HepG2 (cell line): ENCODE measurements at regions not wholly inside any gene's neighbourhood (a gene's known extent, or its start where the extent isn't known, plus 50 kb on each side); places are given as distances from the start of the nearest gene placed in this dataset.

ENCODE experiments used
- ATAC-seq: fragments of 200-7000 bp; cut with Tn5 transposase; 3 replicates; pipeline ENCODE4 v1.9.1; 2020; ENCODE audit warnings: mild to moderate bottlenecking, moderate library complexity
- BruUV-seq: library from RNA; stranded (reverse); fragments of 400-500 nt; replicated peaks from 2 replicates; lab custom pipeline; 2021; lab: Mats Ljungman, UMichigan
- CTCF ChIA-PET: fragments of 300-600 bp; formaldehyde crosslinking; extraction: SDS; loops from one replicate; lab custom pipeline; 2021; ENCODE audit warnings: low total read pairs, inconsistent platforms, low intra/inter-chr PET ratio; lab: Yijun Ruan, JAX
- POLR2A ChIA-PET: fragments of 350-600 bp; sonication (Branson Sonifier 250); formaldehyde crosslinking; loops from one replicate; lab custom pipeline; 2020; ENCODE audit warnings: antibody characterized with exemption, inconsistent platforms; lab: Yijun Ruan, JAX
- DNase-seq: peaks from one replicate; pipeline ENCODE4 v3.0.0-alpha.2; 2015; ENCODE audit warnings: low spot score
- FAIRE-seq: peaks from 3 replicates; lab custom pipeline; 2011; peaks lifted over from hg19 to GRCh38; lab: Jason Lieb, UNC
- H2AFZ ChIP-seq: one replicate; pipeline ENCODE4 v1.6.1; 2011; ENCODE audit warnings: low read length, inconsistent platforms
- H3K27ac ChIP-seq: fragments of 300-600 bp; 3 replicates; pipeline ENCODE4 v1.8.0; 2011; ENCODE audit warnings: mixed run types, mild to moderate bottlenecking, mixed read lengths, low read length, inconsistent platforms; ENCODE audit not compliant: insufficient read depth; ENCODE audit errors: extremely low read length
- H3K27me3 ChIP-seq, 2 experiments: fragments of 200-600 bp in 1 of 2; 2 replicates in 1 of 2; 3 replicates in 1 of 2; pipeline versions ENCODE4 v1.6.0 to v1.8.0; 2011; ENCODE audit warnings: low read length in 2 of 2, mild to moderate bottlenecking in 2 of 2, moderate library complexity in 2 of 2, inconsistent platforms in 1 of 2; ENCODE audit not compliant: insufficient read depth in 2 of 2, control insufficient read depth in 1 of 2
- H3K36me3 ChIP-seq, 2 experiments: fragments of 200-600 bp in 1 of 2; replicated peaks in 1 of 2; 2 replicates in 1 of 2; 3 replicates in 1 of 2; pipeline versions ENCODE4 v1.5.1 to v1.8.0; 2011; ENCODE audit warnings: low read length in 2 of 2, inconsistent platforms in 1 of 2; ENCODE audit not compliant: insufficient read depth in 2 of 2, control insufficient read depth in 1 of 2
- H3K4me1 ChIP-seq: 2 replicates; pipeline ENCODE4 v1.5.1; 2012; ENCODE audit warnings: low read length, inconsistent platforms; ENCODE audit not compliant: insufficient read depth
- H3K4me2 ChIP-seq: 2 replicates; pipeline ENCODE4 v1.6.0; 2011; ENCODE audit warnings: low read depth, low read length, inconsistent platforms
- H3K4me3 ChIP-seq, 3 experiments: fragments of 200-600 bp in 1 of 3; sonication (generic), shearing (Covaris generic) in 1 of 3; replicated peaks in 1 of 3; 2 replicates each; pipeline ENCODE4 v1.5.1; 2011 to 2016; ENCODE audit warnings: low read length in 3 of 3, inconsistent platforms in 2 of 3, low read depth in 2 of 3, mild to moderate bottlenecking in 2 of 3, control low read depth in 1 of 3, mixed read lengths in 1 of 3; ENCODE audit not compliant: insufficient read depth in 1 of 3
- H3K79me2 ChIP-seq: one replicate; pipeline ENCODE4 v1.6.1; 2011; ENCODE audit warnings: low read length, inconsistent platforms; ENCODE audit not compliant: insufficient read depth
- H3K9ac ChIP-seq: 2 replicates; pipeline ENCODE4 v1.6.0; 2011; ENCODE audit warnings: mild to moderate bottlenecking, low read depth, low read length, inconsistent platforms; ENCODE audit not compliant: insufficient read depth
- H3K9me3 ChIP-seq: 2 replicates; pipeline ENCODE4 v1.5.1; 2012; ENCODE audit warnings: mild to moderate bottlenecking, low read length
- H4K20me1 ChIP-seq: 2 replicates; pipeline ENCODE4 v1.6.0; 2011; ENCODE audit warnings: inconsistent platforms, mild to moderate bottlenecking, low read length, moderate library complexity; ENCODE audit not compliant: insufficient read depth
- ATF7 ChIP-seq, 2 experiments: fragments of 450-650 bp in 1 of 2; sonication (generic) in 1 of 2; formaldehyde crosslinking in 1 of 2; IDR thresholded peaks; 2 replicates each; pipeline versions ENCODE4 v1.4.0 to v1.6.1; 2016 to 2020; ENCODE audit warnings: antibody characterized with exemption in 1 of 2, mild to moderate bottlenecking in 1 of 2, missing genetic modification reagents in 1 of 2
- HNRNPK ChIP-seq: fragments of 200-400 bp; formaldehyde crosslinking; IDR thresholded peaks from 2 replicates; pipeline ENCODE4 v1.6.1; 2018; ENCODE audit warnings: low read length, low read depth, moderate library complexity, mild to moderate bottlenecking; ENCODE audit not compliant: poor library complexity, severe bottlenecking
- WGBS: methylation state at CpG from one replicate; pipeline ENCODE4 v1.1.6; 2017; ENCODE audit warnings: low lambda C conversion rate; 5-methylcytosine and 5-hydroxymethylcytosine counted together
- in situ Hi-C: cut with HindIII; loops from 2 replicates; pipeline ENCODE4 v1.10.0; 2017; ENCODE audit warnings: low pct_unique_long_range_greater_than_20kb; ENCODE audit not compliant: extremely low pct_ligation_motif_present
- intact Hi-C: fragments of 100-400 bp; cut with micrococcal nuclease; formaldehyde crosslinking; loops from one replicate; pipeline ENCODE4 v1.10.0; 2022; ENCODE audit not compliant: unreplicated experiment
- TF ChIP-seq, protein P1 (sequence below): IDR thresholded peaks from 2 replicates; pipeline ENCODE4 v1.6.1; 2016
- TF ChIP-seq, protein P2 (sequence below): sonication (generic); formaldehyde crosslinking; IDR thresholded peaks from 2 replicates; pipeline ENCODE4 v1.8.1; 2023; ENCODE audit warnings: mild to moderate bottlenecking, inconsistent platforms, moderate library complexity, missing genetic modification reagents, borderline replicate concordance
- TF ChIP-seq, protein P3 (sequence below): sonication (generic); formaldehyde crosslinking; IDR thresholded peaks from 2 replicates; pipeline ENCODE4 v1.5.1; 2020; ENCODE audit warnings: mild to moderate bottlenecking, moderate library complexity, missing genetic modification reagents

DNA sequence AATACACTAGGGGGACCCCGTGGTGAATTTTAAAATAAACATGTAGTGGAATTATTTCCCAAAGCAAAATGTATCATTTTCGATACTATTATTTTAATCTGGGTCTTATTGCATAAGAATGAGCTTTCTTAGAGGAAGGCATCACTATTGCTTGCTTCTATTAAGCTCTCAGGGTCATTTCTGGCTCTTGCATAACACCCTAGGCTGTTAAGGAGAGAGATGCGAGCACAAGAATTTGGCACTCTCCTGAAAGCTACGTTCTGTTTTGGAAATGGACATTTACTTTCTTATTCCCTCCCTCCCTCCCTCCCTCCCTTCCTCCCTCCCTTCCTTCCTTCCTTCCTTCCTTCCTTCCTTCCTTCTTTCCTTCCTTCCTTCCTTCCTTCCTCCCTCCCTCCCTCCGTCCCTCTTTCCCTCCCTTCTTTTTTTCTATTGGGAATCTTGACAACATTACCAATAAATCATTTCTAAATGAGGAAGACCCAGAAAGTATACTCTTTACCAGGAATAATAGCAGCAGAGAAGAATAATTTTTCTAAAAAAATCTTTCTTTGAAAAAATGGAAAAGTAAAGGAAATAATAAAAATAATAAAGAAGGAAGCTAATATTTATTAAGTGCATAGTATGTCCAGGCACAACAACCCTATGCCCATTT, 83.6 kb upstream of the BDNF start:
- POLR2A ChIA-PET = no interaction called here
- no TSS peak for BruUV-seq

DNA sequence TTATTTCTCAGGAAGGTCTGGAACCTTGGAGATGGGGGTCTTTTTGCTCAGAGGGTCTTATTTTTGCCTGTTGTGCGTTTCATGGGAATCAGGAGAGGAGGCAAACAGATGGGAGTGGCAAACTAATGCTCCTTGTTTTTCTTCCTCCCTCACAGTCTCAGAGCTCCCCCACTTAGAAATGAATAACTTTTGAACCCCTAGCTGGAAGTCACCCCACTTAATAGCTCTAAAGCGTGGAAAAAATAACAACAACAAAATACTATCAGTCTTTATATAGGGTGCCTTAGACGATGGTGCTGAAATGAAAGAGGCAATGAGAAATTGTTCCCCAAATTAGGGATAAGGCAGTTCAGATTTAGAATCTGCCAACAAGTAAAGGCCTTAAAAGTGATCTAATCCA, 76.8 kb upstream of the BDNF start:
- intact Hi-C loops = no loop called here
- Histone ChIP-seq H3K79me2 (no peaks in the 10 kb centered on the region), H3K36me3 (no peaks in the 10 kb centered on the region), H4K20me1 (no peaks in the 10 kb centered on the region), H3K4me2 (no peak overlapping the region), H3K9ac (no peak overlapping the region), H3K9me3 (no peaks in the 10 kb centered on the region), H3K4me3 (no peak overlapping the region), H3K27ac (no peak overlapping the region), H3K4me1 (no peaks in the 10 kb centered on the region), H2AFZ (no peak overlapping the region), H3K27me3 (no peaks in the 10 kb centered on the region)
- DNase-seq = no peak
- whole genome bisulfite sequencing = 0% methylated on average over 3 of the region's 3 CpGs
- FAIRE-seq = no peak
- TF ChIP-seq ATF7 (IDR thresholded peaks at IDR 0.05) (no peak), ATF7 (CRISPR knock-in tag; IDR thresholded peaks at IDR 0.05) (no peak)
- TF ChIP-seq, protein P1, sequence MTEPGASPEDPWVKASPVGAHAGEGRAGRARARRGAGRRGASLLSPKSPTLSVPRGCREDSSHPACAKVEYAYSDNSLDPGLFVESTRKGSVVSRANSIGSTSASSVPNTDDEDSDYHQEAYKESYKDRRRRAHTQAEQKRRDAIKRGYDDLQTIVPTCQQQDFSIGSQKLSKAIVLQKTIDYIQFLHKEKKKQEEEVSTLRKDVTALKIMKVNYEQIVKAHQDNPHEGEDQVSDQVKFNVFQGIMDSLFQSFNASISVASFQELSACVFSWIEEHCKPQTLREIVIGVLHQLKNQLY = no peak
- TF ChIP-seq, protein P2, sequence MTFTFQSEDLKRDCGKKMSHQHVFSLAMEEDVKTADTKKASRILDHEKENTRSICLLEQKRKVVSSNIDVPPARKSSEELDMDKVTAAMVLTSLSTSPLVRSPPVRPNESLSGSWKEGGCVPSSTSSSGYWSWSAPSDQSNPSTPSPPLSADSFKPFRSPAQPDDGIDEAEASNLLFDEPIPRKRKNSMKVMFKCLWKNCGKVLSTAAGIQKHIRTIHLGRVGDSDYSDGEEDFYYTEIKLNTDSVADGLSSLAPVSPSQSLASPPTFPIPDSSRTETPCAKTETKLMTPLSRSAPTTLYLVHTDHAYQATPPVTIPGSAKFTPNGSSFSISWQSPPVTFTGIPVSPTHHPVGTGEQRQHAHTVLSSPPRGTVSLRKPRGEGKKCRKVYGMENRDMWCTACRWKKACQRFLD = no peak
- ChIA-PET CTCF (no interaction called here), POLR2A (no interaction called here)
- no TSS peak for BruUV-seq
- ATAC-seq = no peak
- in situ Hi-C loops = no loop called here

More for the DNA sequence above, 83.6 kb upstream of the BDNF start:
- Histone ChIP-seq H3K9ac (no peak overlapping the region), H3K27ac (no peak overlapping the region), H3K27me3 (no peaks in the 10 kb centered on the region), H3K79me2 (no peaks in the 10 kb centered on the region), H3K36me3 (no peaks in the 10 kb centered on the region), H2AFZ (no peak overlapping the region), H4K20me1 (no peaks in the 10 kb centered on the region), H3K4me3 (no peak overlapping the region), H3K9me3 (no peaks in the 10 kb centered on the region), H3K4me2 (no peak overlapping the region), H3K4me1 (no peaks in the 10 kb centered on the region)
- intact Hi-C loops (no loop called here), in situ Hi-C loops (no loop called here)
- DNase-seq = no peak
- peak; percentile 95 for TF ChIP-seq HNRNPK
- TF ChIP-seq, protein P3, sequence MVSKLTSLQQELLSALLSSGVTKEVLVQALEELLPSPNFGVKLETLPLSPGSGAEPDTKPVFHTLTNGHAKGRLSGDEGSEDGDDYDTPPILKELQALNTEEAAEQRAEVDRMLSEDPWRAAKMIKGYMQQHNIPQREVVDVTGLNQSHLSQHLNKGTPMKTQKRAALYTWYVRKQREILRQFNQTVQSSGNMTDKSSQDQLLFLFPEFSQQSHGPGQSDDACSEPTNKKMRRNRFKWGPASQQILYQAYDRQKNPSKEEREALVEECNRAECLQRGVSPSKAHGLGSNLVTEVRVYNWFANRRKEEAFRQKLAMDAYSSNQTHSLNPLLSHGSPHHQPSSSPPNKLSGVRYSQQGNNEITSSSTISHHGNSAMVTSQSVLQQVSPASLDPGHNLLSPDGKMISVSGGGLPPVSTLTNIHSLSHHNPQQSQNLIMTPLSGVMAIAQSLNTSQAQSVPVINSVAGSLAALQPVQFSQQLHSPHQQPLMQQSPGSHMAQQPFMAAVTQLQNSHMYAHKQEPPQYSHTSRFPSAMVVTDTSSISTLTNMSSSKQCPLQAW (CRISPR knock-in tag) = no peak
- whole genome bisulfite sequencing = 21% methylated on average over 5 of the region's 5 CpGs
- no peak for ATAC-seq
- no peak for FAIRE-seq
- CTCF ChIA-PET = no interaction called here
